PC-9 (cell line): ENCODE measurements at regions not wholly inside any gene's neighbourhood (a gene's known extent, or its start where the extent isn't known, plus 50 kb on each side); places are given as distances from the start of the nearest gene placed in this dataset.

Experiments
- EZH2 ChIP-seq: fragments of 200-600 bp; sonication (generic); IDR thresholded peaks from 2 replicates; pipeline ENCODE4 v1.8.0; 2017; ENCODE audit warnings: antibody characterized with exemption, low read depth
- TF ChIP-seq, protein P1 (sequence below): fragments of 200-600 bp; sonication (generic); conservative IDR thresholded peaks from 2 replicates; pipeline ENCODE4 v1.6.1; 2017; ENCODE audit warnings: mixed run types, antibody characterized with exemption, mild to moderate bottlenecking, moderate library complexity

DNA sequence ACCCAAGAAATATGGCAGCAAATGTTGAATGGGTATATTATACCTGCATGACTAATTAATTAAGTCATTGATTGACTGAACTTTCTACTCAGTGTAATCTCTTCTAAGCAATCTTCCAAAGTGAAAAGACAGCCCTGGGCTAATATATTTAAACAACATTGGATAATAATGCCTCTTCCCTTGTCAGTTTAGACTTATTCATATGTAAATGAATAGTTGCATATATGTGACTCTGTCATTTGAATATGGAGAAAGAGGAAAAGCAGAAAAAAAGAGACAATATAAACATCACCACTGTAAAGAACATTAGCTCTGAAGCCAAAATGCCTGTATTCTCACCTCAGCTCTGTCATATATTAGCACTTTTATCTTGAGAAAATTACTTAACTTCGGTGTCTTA, 168.0 kb downstream of the SLITRK1 start:
- TF ChIP-seq, protein P1, sequence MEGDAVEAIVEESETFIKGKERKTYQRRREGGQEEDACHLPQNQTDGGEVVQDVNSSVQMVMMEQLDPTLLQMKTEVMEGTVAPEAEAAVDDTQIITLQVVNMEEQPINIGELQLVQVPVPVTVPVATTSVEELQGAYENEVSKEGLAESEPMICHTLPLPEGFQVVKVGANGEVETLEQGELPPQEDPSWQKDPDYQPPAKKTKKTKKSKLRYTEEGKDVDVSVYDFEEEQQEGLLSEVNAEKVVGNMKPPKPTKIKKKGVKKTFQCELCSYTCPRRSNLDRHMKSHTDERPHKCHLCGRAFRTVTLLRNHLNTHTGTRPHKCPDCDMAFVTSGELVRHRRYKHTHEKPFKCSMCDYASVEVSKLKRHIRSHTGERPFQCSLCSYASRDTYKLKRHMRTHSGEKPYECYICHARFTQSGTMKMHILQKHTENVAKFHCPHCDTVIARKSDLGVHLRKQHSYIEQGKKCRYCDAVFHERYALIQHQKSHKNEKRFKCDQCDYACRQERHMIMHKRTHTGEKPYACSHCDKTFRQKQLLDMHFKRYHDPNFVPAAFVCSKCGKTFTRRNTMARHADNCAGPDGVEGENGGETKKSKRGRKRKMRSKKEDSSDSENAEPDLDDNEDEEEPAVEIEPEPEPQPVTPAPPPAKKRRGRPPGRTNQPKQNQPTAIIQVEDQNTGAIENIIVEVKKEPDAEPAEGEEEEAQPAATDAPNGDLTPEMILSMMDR, result no peak
- no peak for TF ChIP-seq EZH2
